ENCODE measurements at regions not wholly inside any gene's neighbourhood (a gene's known extent, or its start where the extent isn't known, plus 50 kb on each side); places are given as distances from the start of the nearest gene placed in this dataset.
"Not testable (repeated sequence)": the region's sequence is repeated elsewhere in the genome, so short reads cannot be mapped to it uniquely, and the experiment has no call there.

GRCh38 chr11:81574301-81574700 is 1159.4 kb downstream of the FAM181B start:
- H3K9me3 ChIP-seq: no peaks in the 10 kb centered on the region
- no peak overlapping the region for H3K27ac ChIP-seq
- TF ChIP-seq POLR2A (IDR thresholded peaks at IDR 0.05) (no peak), CTCF (IDR thresholded peaks at IDR 0.05) (no peak)
- no peak overlapping the region for H3K4me3 ChIP-seq
- H3K4me1 ChIP-seq: no peaks in the 10 kb centered on the region
- intact Hi-C loops (cut with DNase I): no loop called here
- WGBS, 2 donors: 18 to 28% methylated on average over 2 of the region's 2 CpGs
- no peaks in the 10 kb centered on the region for H3K27me3 ChIP-seq
- no peak for DNase-seq
- H3K36me3 ChIP-seq: no peaks in the 10 kb centered on the region

- Histone ChIP-seq H3K27ac (no peak overlapping the region), H3K36me3 (no peaks in the 10 kb centered on the region), H3K27me3 (no peaks in the 10 kb centered on the region), H3K9me3 (no peaks in the 10 kb centered on the region), H3K4me3 (no peak overlapping the region), H3K4me1 (no peaks in the 10 kb centered on the region)
- intact Hi-C loops (cut with DNase I): no loop called here
- no peak for TF ChIP-seq POLR2A (IDR thresholded peaks at IDR 0.05)
- WGBS, 2 donors: 33 to 53% methylated on average over 1 of the region's 1 CpG
- DNase-seq: no peak
Observed at GRCh38 chr11:81573367-81573766, 1160.3 kb downstream of the FAM181B start.

GRCh38 chr11:81570669-81571068 is 1163.0 kb downstream of the FAM181B start:
- intact Hi-C loops (cut with DNase I): no loop called here
- no peak for DNase-seq
- Histone ChIP-seq H3K4me3 (no peak overlapping the region), H3K36me3 (no peaks in the 10 kb centered on the region), H3K4me1 (no peaks in the 10 kb centered on the region), H3K9me3 (no peaks in the 10 kb centered on the region), H3K27ac (no peak overlapping the region), H3K27me3 (no peaks in the 10 kb centered on the region)
- TF ChIP-seq POLR2A (IDR thresholded peaks at IDR 0.05) (no peak), CTCF (IDR thresholded peaks at IDR 0.05) (no peak)
- 77 to 80% methylated on average over 2 of the region's 2 CpGs for WGBS, 2 donors

GRCh38 chr11:81569999-81570398 is 1163.7 kb downstream of the FAM181B start:
- 0 to 43% methylated on average over 1 of the region's 1 CpG for WGBS, 2 donors
- Histone ChIP-seq H3K27ac (no peak overlapping the region), H3K4me1 (no peaks in the 10 kb centered on the region), H3K9me3 (no peaks in the 10 kb centered on the region), H3K4me3 (no peak overlapping the region), H3K27me3 (no peaks in the 10 kb centered on the region), H3K36me3 (no peaks in the 10 kb centered on the region)
- intact Hi-C loops (cut with DNase I): no loop called here
- TF ChIP-seq CTCF (IDR thresholded peaks at IDR 0.05) (no peak), POLR2A (IDR thresholded peaks at IDR 0.05) (no peak)
- no peak for DNase-seq

- no peak overlapping the region for H3K27ac ChIP-seq
- H3K4me1 ChIP-seq: no peaks in the 10 kb centered on the region
- intact Hi-C loops (cut with DNase I): no loop called here
- H3K9me3 ChIP-seq: no peaks in the 10 kb centered on the region
- no peaks in the 10 kb centered on the region for H3K36me3 ChIP-seq
- no peak for TF ChIP-seq POLR2A (IDR thresholded peaks at IDR 0.05)
- TF ChIP-seq CTCF (IDR thresholded peaks at IDR 0.05): no peak
- H3K27me3 ChIP-seq: no peaks in the 10 kb centered on the region
- DNase-seq: no peak
- no peak overlapping the region for H3K4me3 ChIP-seq
Observed at GRCh38 chr11:81568918-81569317, 1164.7 kb downstream of the FAM181B start.

GRCh38 chr11:81548123-81548522 is 1185.5 kb downstream of the FAM181B start:
- Histone ChIP-seq H3K4me3 (no peak overlapping the region), H3K9me3 (no peaks in the 10 kb centered on the region), H3K36me3 (no peaks in the 10 kb centered on the region), H3K27ac (no peak overlapping the region), H3K4me1 (no peaks in the 10 kb centered on the region), H3K27me3 (no peaks in the 10 kb centered on the region)
- intact Hi-C loops (cut with DNase I): no loop called here
- WGBS, 2 donors: 33 to 44% methylated on average over 1 of the region's 1 CpG
- no peak for TF ChIP-seq POLR2A (IDR thresholded peaks at IDR 0.05)
- no peak for TF ChIP-seq CTCF (IDR thresholded peaks at IDR 0.05)
- DNase-seq: no peak

- intact Hi-C loops (cut with DNase I); H3K36me3 ChIP-seq; H3K27ac ChIP-seq; H3K4me3 ChIP-seq; DNase-seq; H3K9me3 ChIP-seq; H3K4me1 ChIP-seq; H3K27me3 ChIP-seq: not testable (repeated sequence)
- 86 to 100% methylated on average over 3 to 4 of the region's 12 CpGs for WGBS, 2 donors
Observed at GRCh38 chr11:81539806-81540205, 1193.9 kb downstream of the FAM181B start.
